GM19238 (cell line): ENCODE measurements at regions not wholly inside any gene's neighbourhood (a gene's known extent, or its start where the extent isn't known, plus 50 kb on each side); places are given as distances from the start of the nearest gene placed in this dataset.

Experiments
- DNase-seq: peaks from one replicate; pipeline ENCODE4 v3.0.0; 2011; ENCODE audit warnings: low spot score; ENCODE audit not compliant: insufficient read length

GRCh38 chr12:108033090-108033489 lies 96.0 kb upstream of the WSCD2 start:
- DNase-seq, result no peak

GRCh38 chr12:108035372-108035771 lies 93.7 kb upstream of the WSCD2 start:
- no peak for DNase-seq

GRCh38 chr12:108037960-108038359 lies 91.1 kb upstream of the WSCD2 start:
- DNase-seq, result no peak

GRCh38 chr12:108039794-108040193 lies 89.3 kb upstream of the WSCD2 start:
- no peak for DNase-seq

GRCh38 chr12:108040947-108041346 lies 88.1 kb upstream of the WSCD2 start:
- DNase-seq, result no peak

GRCh38 chr12:108043286-108043685 lies 85.8 kb upstream of the WSCD2 start:
- no peak for DNase-seq

GRCh38 chr12:108043750-108044533 lies 85.1 kb upstream of the WSCD2 start:
- no peak for DNase-seq

- no peak for DNase-seq
Measured at GRCh38 chr12:108046135-108046534, 83.0 kb upstream of the WSCD2 start.

- DNase-seq, result no peak
Measured at GRCh38 chr12:108046650-108047049, 82.4 kb upstream of the WSCD2 start.

GRCh38 chr12:108047071-108047550 lies 82.0 kb upstream of the WSCD2 start:
- DNase-seq, result no peak

- no peak for DNase-seq
Measured at GRCh38 chr12:108048686-108049085, 80.4 kb upstream of the WSCD2 start.

GRCh38 chr12:108050696-108051095 lies 78.4 kb upstream of the WSCD2 start:
- no peak for DNase-seq

GRCh38 chr12:108052260-108052659 lies 76.8 kb upstream of the WSCD2 start:
- DNase-seq, result no peak

GRCh38 chr12:108053512-108053911 lies 75.6 kb upstream of the WSCD2 start:
- no peak for DNase-seq

GRCh38 chr12:108054496-108054895 lies 74.6 kb upstream of the WSCD2 start:
- no peak for DNase-seq

GRCh38 chr12:108055141-108055540 lies 73.9 kb upstream of the WSCD2 start:
- no peak for DNase-seq

- no peak for DNase-seq
Measured at GRCh38 chr12:108060067-108060466, 69.0 kb upstream of the WSCD2 start.

- peak; percentile 6 for DNase-seq
Measured at GRCh38 chr12:108060903-108061302, 68.2 kb upstream of the WSCD2 start.

GRCh38 chr12:108063192-108063591 lies 65.9 kb upstream of the WSCD2 start:
- no peak for DNase-seq

GRCh38 chr12:108065069-108065468 lies 64.0 kb upstream of the WSCD2 start:
- DNase-seq, result no peak

- no peak for DNase-seq
Measured at GRCh38 chr12:108066583-108067577, 62.2 kb upstream of the WSCD2 start.

- DNase-seq, result no peak
Measured at GRCh38 chr12:108069651-108070165, 59.4 kb upstream of the WSCD2 start.
